DMS153 (cell line): ENCODE measurements at regions not wholly inside any gene's neighbourhood (a gene's known extent, or its start where the extent isn't known, plus 50 kb on each side); places are given as distances from the start of the nearest gene placed in this dataset.

Experiments
- DNase-seq: peaks from one replicate; lab custom pipeline; 2025; lab: John Stamatoyannopoulos, UW

- DNase-seq = no peak
Observed at GRCh38 chr12:102596031-102596430, 115.7 kb upstream of the IGF1 start.

- no peak for DNase-seq
Observed at GRCh38 chr12:102595315-102595714, 115.0 kb upstream of the IGF1 start.

DNA sequence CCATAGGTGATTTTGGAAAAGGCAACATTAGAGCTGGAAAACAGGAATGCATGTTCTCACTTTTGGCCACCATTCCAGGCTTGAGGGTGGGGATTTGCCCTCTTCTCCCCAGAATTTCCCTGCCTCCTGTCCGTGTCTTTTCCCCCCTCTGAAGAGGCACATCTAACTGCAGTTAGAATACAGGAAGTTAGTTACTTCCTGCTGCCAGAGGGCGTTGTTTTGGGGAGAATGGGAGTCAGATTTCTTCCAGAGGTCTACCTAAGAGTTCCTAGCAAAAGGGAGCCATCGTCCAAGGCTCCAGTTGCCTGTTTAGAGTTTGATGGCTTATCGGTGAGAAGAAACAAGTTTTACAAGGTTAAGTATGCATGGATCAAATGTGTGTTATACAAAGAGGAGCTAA, 112.8 kb upstream of the IGF1 start:
- no peak for DNase-seq

DNA sequence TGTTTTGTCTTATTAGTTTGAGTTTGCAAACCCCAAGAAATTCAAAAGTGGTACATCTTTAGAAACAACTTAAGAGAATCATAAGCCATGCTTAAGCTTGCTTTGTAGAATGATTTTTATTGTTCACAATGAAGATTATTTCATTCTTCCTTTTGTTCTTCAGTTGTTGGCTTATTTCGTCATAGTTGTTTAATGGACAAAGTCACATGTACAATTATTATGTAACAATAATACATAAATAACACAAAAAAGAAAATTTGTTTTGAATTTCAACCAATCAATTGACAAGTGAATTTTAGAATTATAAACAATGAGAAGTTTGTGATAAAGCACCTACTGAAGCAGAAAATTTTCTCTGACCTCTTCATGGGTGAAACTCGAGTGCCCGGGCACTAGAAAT, 111.8 kb upstream of the IGF1 start:
- no peak for DNase-seq

DNA sequence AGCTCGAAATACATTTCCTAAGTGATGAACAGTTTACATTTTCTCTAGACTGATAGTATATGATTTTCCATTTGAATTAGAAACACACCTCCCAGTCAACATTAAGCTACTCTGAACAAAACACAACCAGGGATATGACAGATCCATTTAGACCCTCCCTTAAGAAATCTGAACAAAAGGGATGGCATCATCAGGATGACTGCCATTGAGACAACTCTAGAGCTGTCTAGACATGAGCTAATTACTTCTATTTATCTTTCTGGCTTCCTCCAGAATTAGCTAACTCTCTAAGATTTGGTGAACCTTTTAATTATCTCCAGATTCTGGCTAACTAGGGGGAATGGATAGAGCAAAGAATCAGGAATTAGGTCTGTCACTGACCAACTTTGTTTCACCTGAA, 92.9 kb upstream of the IGF1 start:
- no peak for DNase-seq

GRCh38 chr12:102571889-102572288, 91.5 kb upstream of the IGF1 start:
- DNase-seq = no peak

DNA sequence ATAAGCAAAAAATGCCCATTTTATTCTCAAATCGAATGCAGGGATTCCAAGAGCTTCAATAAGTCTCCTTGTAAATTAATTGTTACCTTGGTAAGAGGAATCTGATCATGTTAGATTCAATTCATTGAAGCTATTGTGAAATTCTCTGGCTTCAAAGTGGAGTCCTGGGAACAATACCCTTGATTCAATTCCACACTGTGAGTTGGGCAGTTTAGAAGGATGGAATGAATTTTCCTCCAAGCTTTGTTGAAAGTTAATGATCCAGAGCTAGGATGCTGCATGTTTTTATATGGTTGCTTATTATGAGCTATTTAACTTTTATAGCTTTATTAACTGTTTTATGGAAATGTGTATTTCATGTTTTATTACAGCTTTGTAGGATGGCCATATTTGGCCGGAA, 89.9 kb upstream of the IGF1 start:
- no peak for DNase-seq

- no peak for DNase-seq
Observed at GRCh38 chr12:102569803-102570202, 89.4 kb upstream of the IGF1 start.

- no peak for DNase-seq
Observed at GRCh38 chr12:102568276-102568675, 87.9 kb upstream of the IGF1 start.

DNA sequence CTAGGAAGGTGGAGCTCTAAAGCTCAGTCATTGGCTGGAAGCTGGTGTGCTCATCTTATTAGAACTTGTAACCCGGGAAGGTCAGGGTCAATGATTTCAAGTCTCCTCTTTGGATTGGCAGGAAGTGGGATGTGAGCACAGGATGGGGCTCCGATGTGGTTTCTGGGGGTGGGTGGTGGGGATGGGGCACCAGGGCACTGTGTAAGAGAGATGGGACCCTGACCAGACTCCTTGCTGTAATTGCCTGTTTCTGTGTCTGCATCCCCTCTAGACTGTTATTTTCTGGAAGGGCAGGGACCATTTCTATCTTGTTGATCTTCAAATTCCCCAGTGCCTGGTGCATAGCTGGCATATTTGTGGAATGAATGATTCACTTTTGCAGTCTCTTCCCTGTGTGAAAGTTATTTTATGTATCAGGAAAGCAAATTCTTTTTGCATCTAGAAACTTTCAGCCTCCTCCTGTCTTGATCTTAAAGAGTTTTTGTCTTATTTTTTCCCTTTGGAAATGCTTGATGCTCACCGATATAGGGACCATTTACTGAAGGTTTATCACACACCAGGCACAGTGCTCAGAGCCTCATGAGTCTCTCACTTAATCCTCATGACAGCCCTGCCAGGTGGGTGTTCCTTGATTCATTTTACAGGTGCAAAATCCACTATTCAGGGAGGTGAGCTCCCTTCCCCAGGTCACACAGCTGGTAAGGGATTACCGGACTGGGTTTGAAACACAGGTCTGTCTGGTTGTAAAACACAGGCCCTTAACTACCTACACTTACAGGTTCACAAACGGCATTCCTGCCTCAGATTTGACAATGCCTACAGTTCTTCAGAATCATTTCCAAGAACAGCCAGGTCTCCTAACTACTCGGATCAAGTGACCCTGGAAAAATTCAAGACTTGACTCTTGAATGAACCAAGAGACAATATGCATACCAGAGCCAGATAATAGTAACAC, 86.9 kb upstream of the IGF1 start:
- DNase-seq = no peak

- DNase-seq = no peak
Observed at GRCh38 chr12:102565555-102565954, 85.2 kb upstream of the IGF1 start.

GRCh38 chr12:102564026-102564425, 83.7 kb upstream of the IGF1 start:
- DNase-seq = no peak

DNA sequence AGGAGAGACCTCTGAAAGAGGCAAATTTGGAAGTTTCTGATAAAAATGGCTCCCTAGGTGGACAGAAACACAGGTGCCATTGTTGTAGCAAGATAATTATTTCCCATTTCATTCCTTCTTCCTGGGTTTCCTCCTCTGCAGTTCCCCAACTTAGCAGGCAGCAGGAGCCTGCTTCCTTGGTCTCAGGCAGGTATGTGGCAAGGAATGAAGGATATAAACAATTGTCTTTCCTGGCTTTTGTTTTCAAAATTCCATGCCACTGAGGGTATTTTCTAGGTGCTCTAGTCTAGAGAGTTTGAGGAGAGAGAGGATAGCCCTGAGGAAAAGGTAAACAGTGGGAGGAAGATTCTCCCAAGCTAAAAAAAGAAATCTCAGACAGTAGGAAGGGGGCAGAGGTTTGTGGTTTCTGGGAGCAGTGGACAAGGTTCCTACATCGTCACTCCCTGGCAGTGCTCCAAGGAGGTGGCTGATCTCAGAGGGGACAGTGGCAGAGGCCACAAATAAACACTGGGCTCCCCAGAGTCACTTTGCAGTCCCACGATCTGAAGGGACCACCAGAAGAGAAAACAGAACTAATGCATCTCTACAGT, 82.6 kb upstream of the IGF1 start:
- no peak for DNase-seq

- DNase-seq = no peak
Observed at GRCh38 chr12:102551186-102551585, 70.8 kb upstream of the IGF1 start.

DNA sequence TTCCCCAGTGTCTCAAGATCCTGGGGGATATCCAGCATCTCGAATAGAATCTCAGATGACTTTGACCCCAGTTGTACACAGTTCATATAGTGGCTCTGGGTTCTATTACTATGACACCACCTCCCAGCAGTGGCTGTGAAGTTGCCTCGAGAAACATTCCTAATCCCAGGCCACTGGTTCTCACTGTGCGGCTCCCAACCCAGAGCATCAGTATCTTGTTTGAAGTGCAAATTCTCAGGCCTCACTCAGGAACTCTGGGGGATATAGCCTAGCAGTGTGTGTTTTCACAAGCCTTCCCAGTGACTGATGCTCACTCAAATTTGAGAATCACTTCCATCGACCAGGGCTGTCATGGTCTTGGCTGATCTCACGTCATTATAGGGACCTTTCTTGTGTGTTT, 69.3 kb upstream of the IGF1 start:
- DNase-seq = no peak

- no peak for DNase-seq
Observed at GRCh38 chr12:102548543-102548942, 68.2 kb upstream of the IGF1 start.

GRCh38 chr12:102543494-102544485, 63.4 kb upstream of the IGF1 start:
- DNase-seq = no peak

- DNase-seq = no peak
Observed at GRCh38 chr12:102542816-102543440, 62.6 kb upstream of the IGF1 start.

DNA sequence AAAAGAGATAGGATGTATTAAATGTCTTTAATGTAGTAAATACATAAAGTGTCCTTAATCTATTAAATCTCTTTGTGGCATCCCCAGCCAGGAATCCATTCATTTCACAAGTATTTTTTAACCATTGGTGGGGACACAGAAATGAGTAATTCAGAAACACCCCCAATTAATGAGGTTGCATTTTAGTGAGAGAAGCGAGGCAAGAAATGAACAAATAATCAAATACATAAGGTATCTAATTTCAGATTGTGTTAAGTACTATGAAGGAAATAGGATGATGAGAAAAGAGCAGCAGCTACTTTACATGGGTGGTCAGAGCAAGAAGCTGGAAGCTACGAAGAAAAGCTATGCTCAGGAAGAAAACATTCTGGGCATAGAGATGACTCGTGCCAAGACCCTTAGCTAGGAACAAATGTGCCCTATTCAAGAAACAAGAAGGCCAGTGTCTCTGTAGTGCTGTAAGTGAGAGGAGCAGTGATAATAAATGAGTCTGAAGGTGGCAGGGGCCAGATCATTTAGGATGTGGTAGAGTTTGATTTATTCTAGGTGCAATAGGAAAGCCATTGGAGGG, 60.5 kb upstream of the IGF1 start:
- DNase-seq = no peak

- no peak for DNase-seq
Observed at GRCh38 chr12:102539651-102540553, 59.5 kb upstream of the IGF1 start.
